ENCODE measurements at regions not wholly inside any gene's neighbourhood (a gene's known extent, or its start where the extent isn't known, plus 50 kb on each side); places are given as distances from the start of the nearest gene placed in this dataset.

DNA sequence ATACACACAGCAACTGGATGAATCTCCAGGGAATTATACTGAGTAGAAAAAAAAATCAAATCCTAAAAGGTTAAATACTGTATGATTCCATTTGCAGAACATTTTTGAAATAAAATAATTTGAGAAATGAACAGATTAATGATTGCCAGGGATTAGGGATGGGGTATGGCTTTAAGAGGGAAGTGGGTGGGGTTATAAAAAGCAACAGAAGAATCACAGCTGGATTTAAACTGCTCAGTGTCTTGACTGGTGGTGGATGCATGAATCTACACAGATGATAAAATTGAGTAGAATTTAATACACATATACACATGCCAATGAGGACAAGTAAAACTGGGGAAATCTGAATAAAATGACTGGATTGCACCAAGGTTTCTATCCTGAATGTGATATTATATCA, 79.7 kb upstream of the GOLGA8B start:
- TF ChIP-seq POLR2A (IDR thresholded peaks at IDR 0.05; ENCODE audit: low read length) (no peak), GATA1 (IDR thresholded peaks at IDR 0.05; ENCODE audit: low read depth, low read length) (no peak)
